Adrenal gland (tissue), 5 donors: ENCODE measurements at regions not wholly inside any gene's neighbourhood (a gene's known extent, or its start where the extent isn't known, plus 50 kb on each side); places are given as distances from the start of the nearest gene placed in this dataset.

Source experiments
- CTCF ChIP-seq, 6 experiments: fragments of 450-650 bp in 4 of 6; fragments of 200-600 bp in 2 of 6; sonication (generic) in 1 of 6; IDR thresholded peaks; 1 replicate in 5 of 6; 2 replicates in 1 of 6; pipeline versions ENCODE4 v1.5.1 to v1.8.0; 2016 to 2021; ENCODE audit warnings: antibody characterized with exemption in 6 of 6, mild to moderate bottlenecking in 2 of 6, moderate library complexity in 1 of 6
- POLR2A ChIP-seq, 2 donors: fragments of 450-650 bp; IDR thresholded peaks; one replicate each; pipeline ENCODE4 v1.6.1; 2017; ENCODE audit warnings: antibody characterized with exemption in 2 of 2, mild to moderate bottlenecking in 2 of 2, moderate library complexity in 1 of 2
- donor health status: DM: no; HTN: no; CAD: no.

- TF ChIP-seq CTCF (IDR thresholded peaks at IDR 0.05) (no peak), POLR2A (IDR thresholded peaks at IDR 0.05) (no peak)
These were observed 131.4 kb upstream of the BCL9 start for GRCh38 chr1:147409886-147410285.
